ENCODE measurements at regions not wholly inside any gene's neighbourhood (a gene's known extent, or its start where the extent isn't known, plus 50 kb on each side); places are given as distances from the start of the nearest gene placed in this dataset.

DNA sequence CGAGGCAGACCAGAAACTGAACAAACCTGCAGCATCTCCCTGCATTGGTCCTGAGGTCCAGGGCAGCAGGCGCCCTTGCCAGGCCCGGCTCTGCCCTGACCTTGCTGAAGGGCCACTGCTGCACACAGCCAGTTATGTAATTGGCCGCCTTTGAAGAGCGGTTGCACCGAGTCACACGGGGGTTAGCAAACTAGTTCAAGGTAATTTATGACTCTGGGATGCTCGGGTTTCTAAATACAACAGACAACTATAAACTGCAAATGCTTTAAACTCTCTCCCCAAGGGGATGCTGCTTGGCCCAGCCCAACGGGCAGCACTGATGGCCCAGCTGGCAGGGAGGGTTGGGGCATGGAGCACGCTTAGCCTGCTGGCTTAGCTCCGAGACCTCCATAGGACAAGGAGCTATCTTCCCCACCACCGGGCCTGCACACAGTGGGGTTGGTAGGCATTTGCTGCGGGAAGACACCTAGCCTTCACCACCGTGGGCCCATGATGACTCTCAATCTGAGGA is 60.3 kb upstream of the IQSEC1 start:
- no peaks in the 10 kb centered on the region for H3K27me3 ChIP-seq (ENCODE audit: control insufficient read depth, insufficient read depth, low read length)

DNA sequence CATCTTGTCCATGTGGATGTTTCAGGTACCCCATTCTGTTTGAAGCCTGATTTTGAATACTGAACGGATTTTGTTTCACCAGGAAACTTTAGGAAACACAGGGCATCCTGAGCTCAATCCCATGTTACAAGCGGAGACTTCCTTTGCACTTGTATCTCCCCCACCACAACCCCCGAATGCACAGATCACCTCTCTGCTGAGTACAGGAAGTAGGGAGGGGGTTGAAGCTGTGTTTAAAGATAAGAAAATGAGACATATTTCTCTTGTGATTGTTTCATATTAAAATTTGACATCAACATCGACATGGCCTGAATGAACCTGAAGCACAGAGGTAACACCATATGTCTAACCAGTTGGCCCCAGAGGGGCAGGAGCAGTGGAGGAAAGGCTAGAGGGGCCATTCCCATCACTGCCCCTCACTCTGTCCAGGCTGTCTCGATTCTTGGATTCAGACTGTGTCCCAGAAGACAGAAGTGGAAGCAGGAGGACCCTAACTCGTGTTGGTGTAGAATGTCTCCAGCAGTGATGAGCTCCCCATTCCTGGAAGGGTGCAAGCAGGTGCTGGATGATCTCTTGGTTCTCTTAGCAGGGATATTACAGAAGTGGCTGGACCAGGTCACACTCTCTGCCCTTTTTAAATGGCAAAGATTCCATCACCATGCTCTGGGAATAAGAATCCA is 59.6 kb upstream of the IQSEC1 start:
- no peaks in the 10 kb centered on the region for H3K79me2 ChIP-seq
- H2AFZ ChIP-seq = no peak overlapping the region
- no peak overlapping the region for H3K27ac ChIP-seq
- H3K4me2 ChIP-seq (ENCODE audit: low read length) = no peak overlapping the region
- H3K9me3 ChIP-seq (ENCODE audit: control insufficient read depth, low read length) = no peaks in the 10 kb centered on the region
- H3K4me1 ChIP-seq = no peaks in the 10 kb centered on the region
- no peak overlapping the region for H3K4me3 ChIP-seq (ENCODE audit: low read depth, low read length)
- H3K9ac ChIP-seq = no peak overlapping the region
- H3K27me3 ChIP-seq (ENCODE audit: control insufficient read depth, insufficient read depth, low read length) = no peaks in the 10 kb centered on the region
- no peaks in the 10 kb centered on the region for H3K36me3 ChIP-seq (ENCODE audit: control insufficient read depth, insufficient read depth, low read length)
- TF ChIP-seq, protein P1, sequence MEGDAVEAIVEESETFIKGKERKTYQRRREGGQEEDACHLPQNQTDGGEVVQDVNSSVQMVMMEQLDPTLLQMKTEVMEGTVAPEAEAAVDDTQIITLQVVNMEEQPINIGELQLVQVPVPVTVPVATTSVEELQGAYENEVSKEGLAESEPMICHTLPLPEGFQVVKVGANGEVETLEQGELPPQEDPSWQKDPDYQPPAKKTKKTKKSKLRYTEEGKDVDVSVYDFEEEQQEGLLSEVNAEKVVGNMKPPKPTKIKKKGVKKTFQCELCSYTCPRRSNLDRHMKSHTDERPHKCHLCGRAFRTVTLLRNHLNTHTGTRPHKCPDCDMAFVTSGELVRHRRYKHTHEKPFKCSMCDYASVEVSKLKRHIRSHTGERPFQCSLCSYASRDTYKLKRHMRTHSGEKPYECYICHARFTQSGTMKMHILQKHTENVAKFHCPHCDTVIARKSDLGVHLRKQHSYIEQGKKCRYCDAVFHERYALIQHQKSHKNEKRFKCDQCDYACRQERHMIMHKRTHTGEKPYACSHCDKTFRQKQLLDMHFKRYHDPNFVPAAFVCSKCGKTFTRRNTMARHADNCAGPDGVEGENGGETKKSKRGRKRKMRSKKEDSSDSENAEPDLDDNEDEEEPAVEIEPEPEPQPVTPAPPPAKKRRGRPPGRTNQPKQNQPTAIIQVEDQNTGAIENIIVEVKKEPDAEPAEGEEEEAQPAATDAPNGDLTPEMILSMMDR (IDR thresholded peaks at IDR 0.05) = no peak

More for the DNA sequence above, 60.3 kb upstream of the IQSEC1 start:
- Histone ChIP-seq H3K4me2 (ENCODE audit: low read length) (no peak overlapping the region), H3K9me3 (ENCODE audit: control insufficient read depth, low read length) (no peaks in the 10 kb centered on the region), H3K79me2 (no peaks in the 10 kb centered on the region), H3K9ac (no peak overlapping the region), H3K27ac (no peak overlapping the region), H2AFZ (no peak overlapping the region), H3K36me3 (ENCODE audit: control insufficient read depth, insufficient read depth, low read length) (no peaks in the 10 kb centered on the region), H3K4me1 (no peaks in the 10 kb centered on the region), H3K4me3 (ENCODE audit: low read depth, low read length) (no peak overlapping the region)
- TF ChIP-seq, protein P1 (IDR thresholded peaks at IDR 0.05) = no peak

DNA sequence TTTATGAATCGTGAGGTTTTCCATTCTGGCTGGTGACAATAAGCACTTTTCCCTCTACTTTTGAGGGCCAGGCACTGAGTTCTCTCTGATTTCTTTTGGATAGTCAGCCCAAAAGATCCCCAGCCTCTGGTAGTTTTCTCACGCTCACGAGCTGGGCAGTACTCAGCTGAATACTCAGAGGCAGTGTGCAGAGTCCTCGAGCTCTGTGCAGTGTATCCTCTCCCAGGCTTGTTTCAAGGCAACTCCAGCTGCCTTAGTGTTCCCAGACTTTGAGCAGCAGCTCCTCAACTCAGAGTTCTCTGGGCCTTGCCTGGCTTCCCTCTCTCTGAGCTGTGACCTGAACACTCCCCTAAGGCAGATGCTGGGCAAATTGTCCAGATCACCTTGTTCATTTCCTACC is 59.1 kb upstream of the IQSEC1 start:
- Histone ChIP-seq H3K9ac (no peak overlapping the region), H3K4me3 (ENCODE audit: low read depth, low read length) (no peak overlapping the region), H3K27ac (no peak overlapping the region), H3K36me3 (ENCODE audit: control insufficient read depth, insufficient read depth, low read length) (no peaks in the 10 kb centered on the region), H3K4me2 (ENCODE audit: low read length) (no peak overlapping the region), H3K27me3 (ENCODE audit: control insufficient read depth, insufficient read depth, low read length) (no peaks in the 10 kb centered on the region), H3K9me3 (ENCODE audit: control insufficient read depth, low read length) (no peaks in the 10 kb centered on the region), H3K4me1 (no peaks in the 10 kb centered on the region), H3K79me2 (no peaks in the 10 kb centered on the region), H2AFZ (no peak overlapping the region)
- TF ChIP-seq, protein P1 (IDR thresholded peaks at IDR 0.05) = no peak

DNA sequence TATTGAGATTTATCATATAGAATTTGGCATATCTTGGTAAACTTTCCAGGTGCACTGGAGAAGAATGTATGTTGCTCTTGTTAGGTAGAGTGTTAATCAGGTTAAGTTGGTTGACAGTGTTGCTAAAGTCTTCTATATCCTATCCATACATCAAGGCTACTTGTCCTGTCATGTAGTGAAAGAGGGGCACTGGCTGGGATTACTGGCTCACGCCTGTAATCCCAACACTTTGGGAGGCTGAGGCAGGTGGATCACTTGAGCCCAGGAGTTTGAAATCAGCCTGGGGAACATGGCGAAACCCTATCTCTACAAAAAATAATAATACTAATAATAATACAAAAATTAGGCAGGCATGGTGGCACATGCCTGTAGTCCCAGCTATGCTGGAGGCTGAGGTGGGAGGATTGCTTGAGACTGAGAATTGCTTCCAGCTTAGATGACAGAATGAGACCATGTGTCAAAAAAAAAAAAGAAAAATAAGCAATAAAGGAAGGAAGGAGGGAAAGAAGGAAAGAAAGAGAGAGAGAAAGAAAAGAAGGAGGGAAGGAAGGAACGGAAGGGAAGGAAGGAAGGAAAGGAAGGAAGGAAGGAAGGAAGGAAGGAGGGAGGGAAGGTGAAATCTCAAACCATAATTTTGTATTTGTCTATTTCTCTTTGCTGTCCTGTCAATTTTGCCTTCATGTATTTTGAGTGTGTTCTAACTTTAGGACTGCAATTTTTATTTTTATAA is 57.4 kb upstream of the IQSEC1 start:
- H3K27me3 ChIP-seq (ENCODE audit: control insufficient read depth, insufficient read depth, low read length) = no peaks in the 10 kb centered on the region
- H3K4me1 ChIP-seq = no peaks in the 10 kb centered on the region
- H3K36me3 ChIP-seq (ENCODE audit: control insufficient read depth, insufficient read depth, low read length) = no peaks in the 10 kb centered on the region
- no peak overlapping the region for H3K9ac ChIP-seq
- no peaks in the 10 kb centered on the region for H3K79me2 ChIP-seq
- no peak overlapping the region for H3K4me2 ChIP-seq (ENCODE audit: low read length)
- TF ChIP-seq, protein P1 (IDR thresholded peaks at IDR 0.05) = no peak
- no peak overlapping the region for H3K27ac ChIP-seq
- H2AFZ ChIP-seq = no peak overlapping the region
- no peaks in the 10 kb centered on the region for H3K9me3 ChIP-seq (ENCODE audit: control insufficient read depth, low read length)
- no peak overlapping the region for H3K4me3 ChIP-seq (ENCODE audit: low read depth, low read length)

All from parathyroid adenoma (tissue), 2 donors.